Inferior parietal cortex (tissue), 1 donor: ENCODE measurements at regions not wholly inside any gene's neighbourhood (a gene's known extent, or its start where the extent isn't known, plus 50 kb on each side); places are given as distances from the start of the nearest gene placed in this dataset.
"Not testable (repeated sequence)": the region's sequence is repeated elsewhere in the genome, so short reads cannot be mapped to it uniquely, and the experiment has no call there.

ENCODE experiments used
- DNase-seq: peaks from one replicate; pipeline ENCODE4 v3.0.0-alpha.2; 2016; ENCODE audit errors: extremely low spot score

- DNase-seq, result no peak
These were observed 179.0 kb upstream of the CDH9 start for GRCh38 chr5:27217155-27217956.

- DNase-seq, result peak; percentile 38
These were observed 178.1 kb upstream of the CDH9 start for GRCh38 chr5:27216367-27216950.

GRCh38 chr5:27208051-27208450 is 169.7 kb upstream of the CDH9 start:
- DNase-seq, result no peak

- DNase-seq, result no peak
These were observed 153.6 kb upstream of the CDH9 start for GRCh38 chr5:27191786-27192510.

- DNase-seq, result no peak
These were observed 134.3 kb upstream of the CDH9 start for GRCh38 chr5:27172693-27173092.

- no peak for DNase-seq
These were observed 133.4 kb upstream of the CDH9 start for GRCh38 chr5:27171761-27172261.

- no peak for DNase-seq
These were observed 120.4 kb upstream of the CDH9 start for GRCh38 chr5:27158775-27159174.

- DNase-seq, result no peak
These were observed 119.8 kb upstream of the CDH9 start for GRCh38 chr5:27158171-27158570.

GRCh38 chr5:27144456-27144855 is 106.1 kb upstream of the CDH9 start:
- no peak for DNase-seq

GRCh38 chr5:27140831-27141230 is 102.4 kb upstream of the CDH9 start:
- no peak for DNase-seq

GRCh38 chr5:27130587-27130986 is 92.2 kb upstream of the CDH9 start:
- no peak for DNase-seq

- no peak for DNase-seq
These were observed 91.5 kb upstream of the CDH9 start for GRCh38 chr5:27129926-27130325.

- DNase-seq, result no peak
These were observed 87.5 kb upstream of the CDH9 start for GRCh38 chr5:27125856-27126255.

GRCh38 chr5:27124590-27124989 is 86.2 kb upstream of the CDH9 start:
- DNase-seq, result no peak

GRCh38 chr5:27119736-27120321 is 81.4 kb upstream of the CDH9 start:
- DNase-seq, result not testable (repeated sequence)

GRCh38 chr5:27103486-27103885 is 65.1 kb upstream of the CDH9 start:
- no peak for DNase-seq

GRCh38 chr5:27095761-27096160 is 57.4 kb upstream of the CDH9 start:
- not testable (repeated sequence) for DNase-seq

GRCh38 chr5:27093279-27093678 is 54.9 kb upstream of the CDH9 start:
- DNase-seq, result no peak

- no peak for DNase-seq
These were observed 53.5 kb upstream of the CDH9 start for GRCh38 chr5:27091858-27092257.

- DNase-seq, result not testable (repeated sequence)
These were observed 50.4 kb upstream of the CDH9 start for GRCh38 chr5:27088822-27089221.
